NCI-H1048 (cell line): ENCODE measurements at regions not wholly inside any gene's neighbourhood (a gene's known extent, or its start where the extent isn't known, plus 50 kb on each side); places are given as distances from the start of the nearest gene placed in this dataset.
"Not testable (repeated sequence)": the region's sequence is repeated elsewhere in the genome, so short reads cannot be mapped to it uniquely, and the experiment has no call there.

Experiments
- DNase-seq: peaks from one replicate; lab custom pipeline; 2025; lab: John Stamatoyannopoulos, UW

DNA sequence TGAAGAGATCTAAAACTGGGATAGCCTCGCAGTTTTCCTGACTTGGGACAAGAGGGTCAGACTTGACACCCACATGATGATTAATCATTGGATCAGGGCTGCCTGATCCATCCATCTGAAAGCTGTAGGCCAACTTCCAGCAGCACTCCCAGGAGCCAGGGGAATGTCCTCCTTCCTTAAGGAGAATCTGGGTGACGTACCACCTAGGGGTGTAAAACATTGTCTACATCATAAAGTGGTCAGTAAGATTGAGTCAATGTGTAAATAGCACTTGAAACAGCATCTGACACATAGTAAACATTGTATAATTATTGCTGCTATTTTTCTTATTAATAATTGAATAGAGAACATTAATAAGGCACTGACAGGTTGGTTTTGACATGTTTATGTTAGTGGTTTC, 392.8 kb downstream of the JRKL start:
- DNase-seq = no peak

DNA sequence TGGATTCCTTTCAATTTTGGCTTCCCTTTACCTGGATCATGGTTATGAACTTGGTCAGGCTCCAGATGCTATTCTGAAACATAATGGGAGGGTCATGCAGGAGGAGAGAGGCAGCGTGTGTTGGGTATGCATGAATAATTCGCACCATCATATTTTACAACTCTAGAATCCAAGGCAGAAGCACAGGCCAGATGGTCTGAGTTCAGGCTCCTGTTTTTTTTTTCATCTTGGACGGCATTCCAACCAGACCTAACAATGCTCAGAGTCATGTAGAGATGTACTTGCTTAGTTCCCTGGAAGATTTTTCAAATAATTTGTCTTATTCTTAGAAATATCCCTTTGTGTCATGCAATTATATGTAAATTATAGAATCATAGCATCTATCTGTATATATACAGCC, 393.5 kb downstream of the JRKL start:
- DNase-seq = no peak

DNA sequence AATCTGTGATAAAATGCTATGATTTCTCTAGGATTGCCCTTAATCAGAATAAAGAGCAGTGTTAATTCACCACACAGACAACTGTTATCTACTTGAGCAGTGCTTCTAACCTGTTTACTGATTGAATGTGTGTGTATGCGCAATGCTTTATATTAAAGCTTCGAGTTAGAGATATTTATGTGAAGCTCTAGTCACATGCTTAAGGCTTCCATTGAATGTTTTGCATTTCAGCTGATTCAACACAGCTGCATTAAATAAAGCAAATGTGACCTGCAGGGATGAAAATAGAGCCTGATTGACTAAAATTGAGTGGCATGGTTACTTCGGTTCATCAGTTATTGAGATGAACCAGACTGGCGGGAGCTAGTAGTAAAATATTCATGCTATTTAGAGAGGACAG, 395.3 kb downstream of the JRKL start:
- no peak for DNase-seq

GRCh38 chr11:96794152-96794551, 404.3 kb downstream of the JRKL start:
- DNase-seq = no peak

- DNase-seq = no peak
Measured at GRCh38 chr11:96798445-96798844, 408.6 kb downstream of the JRKL start.

DNA sequence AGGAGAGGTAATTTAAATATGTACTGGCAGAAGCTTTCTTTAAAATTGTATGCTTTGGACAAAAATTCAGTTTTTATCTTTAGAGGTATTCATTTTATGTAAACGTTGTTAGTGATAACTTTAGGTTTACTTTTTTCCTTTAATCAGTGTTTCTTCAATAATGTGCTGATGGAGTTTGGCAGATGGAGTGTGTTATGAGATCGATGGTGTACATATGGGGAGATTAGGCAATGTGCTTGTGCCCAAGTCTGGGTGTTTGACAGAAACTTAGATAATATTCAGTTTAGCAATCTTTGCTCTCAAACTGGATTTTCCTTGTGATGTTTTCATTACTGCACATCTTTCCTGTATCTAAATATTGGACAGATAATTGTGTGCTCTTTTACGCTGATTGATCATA, 425.4 kb downstream of the JRKL start:
- no peak for DNase-seq

DNA sequence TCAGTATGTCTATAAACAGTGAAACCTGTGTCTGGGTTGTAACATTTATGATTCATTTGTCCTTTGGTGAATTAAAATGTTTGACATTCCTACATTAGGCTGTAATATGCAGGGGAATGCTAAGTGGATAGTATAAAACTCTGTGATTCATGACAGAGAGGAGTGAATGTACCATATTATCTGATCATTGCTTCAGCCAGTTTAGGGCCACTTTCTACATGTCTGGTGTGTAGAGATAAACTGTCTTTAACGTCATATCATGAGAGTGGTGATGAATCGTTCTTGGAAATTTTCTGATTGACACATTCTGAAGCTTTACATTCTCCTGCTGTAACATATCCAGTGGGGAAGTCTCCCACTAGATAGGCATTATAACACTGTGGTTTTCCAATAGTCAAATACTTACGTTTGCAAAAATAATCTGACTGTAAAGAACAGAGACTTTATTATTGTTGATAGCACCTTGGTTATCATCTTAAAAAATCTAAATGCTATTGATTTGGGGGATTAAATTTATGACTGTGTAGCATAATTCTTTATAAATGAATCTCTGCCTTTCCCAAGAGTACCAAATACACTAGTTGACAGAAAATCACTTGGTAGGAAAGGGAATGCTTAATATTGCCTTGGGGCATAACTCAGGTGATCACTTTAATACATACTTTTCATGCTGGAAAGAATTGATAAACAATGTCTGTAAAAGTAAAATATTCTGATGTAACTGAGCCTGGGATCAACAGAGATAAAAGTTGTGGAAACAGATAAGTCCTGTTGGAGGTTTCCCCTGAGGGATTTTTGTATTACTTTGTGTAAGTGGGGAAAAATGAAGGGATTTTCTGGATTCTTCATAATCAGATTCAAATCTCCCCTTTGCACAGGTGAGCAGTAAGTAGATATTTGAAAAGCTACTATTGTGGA, 427.9 kb downstream of the JRKL start:
- DNase-seq = no peak

DNA sequence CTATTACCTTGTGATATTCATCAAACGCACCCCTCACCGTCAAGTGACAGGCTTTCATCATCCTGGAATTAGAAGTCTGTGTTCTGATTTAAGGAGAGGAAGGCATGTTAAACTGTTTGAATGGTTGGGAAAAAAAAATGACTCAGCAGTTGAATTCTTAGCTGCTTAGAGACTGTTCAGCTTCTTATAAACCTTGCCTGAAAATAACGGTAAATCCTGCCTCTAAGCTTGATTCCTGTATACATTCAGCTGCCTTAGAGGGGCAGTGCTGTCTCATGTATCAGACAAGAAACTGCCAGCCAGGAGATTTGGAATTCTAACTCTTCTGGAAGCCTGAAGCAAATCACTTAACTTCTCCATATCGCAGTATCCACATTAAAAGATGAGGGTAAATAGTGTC, 437.4 kb downstream of the JRKL start:
- DNase-seq = no peak

DNA sequence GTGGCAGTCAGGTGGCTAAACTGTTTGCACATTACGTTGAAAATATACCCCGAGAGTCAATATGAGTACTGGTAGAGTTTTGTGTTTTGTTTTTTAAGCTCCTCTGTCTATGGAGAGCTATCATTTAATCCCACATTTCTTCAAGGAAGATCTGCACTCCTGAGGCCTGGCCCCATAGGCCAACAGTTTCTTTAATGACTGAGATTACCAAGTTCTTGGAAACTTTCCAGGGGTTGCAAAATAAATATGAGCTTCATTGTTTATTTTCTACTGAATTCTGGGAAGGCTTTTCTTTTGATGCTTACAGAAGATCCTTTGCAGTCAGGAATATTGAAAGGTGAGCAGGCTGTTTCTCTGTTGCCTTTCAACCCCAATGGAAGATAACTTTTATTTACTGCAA, 452.0 kb downstream of the JRKL start:
- no peak for DNase-seq

GRCh38 chr11:96842731-96843130, 452.9 kb downstream of the JRKL start:
- DNase-seq = no peak

DNA sequence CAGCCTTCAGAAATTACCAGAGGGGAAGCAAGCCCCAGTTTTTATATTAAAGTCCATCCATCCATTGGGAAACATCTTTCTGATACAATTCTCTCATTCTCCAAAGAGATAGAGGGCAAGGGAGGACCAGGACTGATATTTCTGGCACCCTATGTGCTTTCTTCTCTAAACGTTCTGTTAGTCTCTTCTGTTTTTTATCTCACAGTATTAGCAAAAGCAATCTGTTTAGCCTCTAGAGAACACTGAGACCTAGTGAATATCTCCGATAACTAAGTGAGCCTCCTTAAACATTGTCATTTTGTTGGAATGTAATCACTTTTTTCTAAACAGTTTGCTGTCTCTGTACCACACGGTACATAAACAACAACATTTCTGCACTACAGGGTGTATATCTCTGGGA, 464.6 kb downstream of the JRKL start:
- no peak for DNase-seq

- DNase-seq = not testable (repeated sequence)
Measured at GRCh38 chr11:96861722-96862121, 471.9 kb downstream of the JRKL start.

GRCh38 chr11:96863520-96863919, 473.7 kb downstream of the JRKL start:
- DNase-seq = no peak

DNA sequence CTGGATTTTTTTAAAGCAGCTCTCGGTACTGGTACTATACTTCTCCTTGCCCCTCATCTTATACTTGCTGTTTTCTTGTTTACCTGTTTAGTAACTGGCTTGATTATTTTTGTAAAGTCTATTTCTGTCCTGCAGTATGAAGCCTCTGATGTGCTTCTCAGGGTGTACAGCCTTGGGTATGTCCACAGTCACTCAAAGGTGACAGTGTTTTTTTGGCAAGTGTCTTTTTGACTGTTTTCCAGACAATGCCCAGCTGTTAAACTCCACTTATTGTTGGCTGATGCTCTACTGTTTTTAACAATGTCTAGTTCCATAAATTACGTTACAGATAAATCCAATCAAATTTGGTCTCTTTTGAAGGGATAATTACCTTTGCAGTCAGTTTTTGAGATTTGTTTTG, 475.2 kb downstream of the JRKL start:
- no peak for DNase-seq

- no peak for DNase-seq
Measured at GRCh38 chr11:96869207-96869606, 479.4 kb downstream of the JRKL start.

- DNase-seq = no peak
Measured at GRCh38 chr11:96875712-96876111, 485.9 kb downstream of the JRKL start.

- DNase-seq = no peak
Measured at GRCh38 chr11:96878299-96879051, 488.7 kb downstream of the JRKL start.

DNA sequence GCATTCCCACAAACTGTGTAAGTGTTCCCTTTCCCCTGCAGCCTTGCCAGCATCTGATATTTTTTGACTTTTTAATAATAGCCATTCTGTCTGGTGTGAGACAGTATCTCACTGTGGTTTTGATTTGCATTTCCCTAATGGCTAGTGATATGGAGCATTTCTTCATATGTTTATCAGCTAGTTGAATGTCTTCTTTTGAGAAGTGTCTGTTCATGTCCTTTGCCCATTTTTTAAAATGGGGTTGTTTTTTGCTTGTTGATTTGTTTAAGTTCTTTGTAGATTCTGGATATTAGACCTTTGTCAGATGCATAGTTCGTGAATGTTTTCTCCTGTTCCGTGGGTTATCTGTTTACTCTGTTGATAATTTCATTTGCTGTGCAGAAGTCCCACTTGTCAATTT, 492.8 kb downstream of the JRKL start:
- not testable (repeated sequence) for DNase-seq

GRCh38 chr11:96885405-96885804, 495.6 kb downstream of the JRKL start:
- no peak for DNase-seq

GRCh38 chr11:96885912-96886311, 496.1 kb downstream of the JRKL start:
- DNase-seq = no peak

- no peak for DNase-seq
Measured at GRCh38 chr11:96893988-96894387, 504.2 kb downstream of the JRKL start.

- DNase-seq = no peak
Measured at GRCh38 chr11:96894587-96894986, 504.8 kb downstream of the JRKL start.

GRCh38 chr11:96899971-96900370, 510.2 kb downstream of the JRKL start:
- DNase-seq = no peak
